SH-SY5Y (cell line): ENCODE measurements at regions not wholly inside any gene's neighbourhood (a gene's known extent, or its start where the extent isn't known, plus 50 kb on each side); places are given as distances from the start of the nearest gene placed in this dataset.

Experiments used
- GATA2 ChIP-seq: IDR thresholded peaks from 2 replicates; pipeline ENCODE4 v1.6.1; 2011; ENCODE audit warnings: mild to moderate bottlenecking, low read depth, low read length
- GATA3 ChIP-seq: IDR thresholded peaks from 2 replicates; pipeline ENCODE4 v1.6.1; 2011; ENCODE audit warnings: low read depth, mild to moderate bottlenecking, low read length, moderate library complexity

GRCh38 chr5:96074870-96075269 is 113.2 kb upstream of the ELL2 start:
- no peak for TF ChIP-seq GATA3
- TF ChIP-seq GATA2, result no peak
